ENCODE measurements at regions not wholly inside any gene's neighbourhood (a gene's known extent, or its start where the extent isn't known, plus 50 kb on each side); places are given as distances from the start of the nearest gene placed in this dataset.
A peak's percentile ranks its signal among the peaks of the same experiment; 100 is the strongest.

GRCh38 chr20:43844778-43845614 lies 69.7 kb upstream of the TOX2 start:
- TF ChIP-seq MAFK (IDR thresholded peaks at IDR 0.05; ENCODE audit: low read depth, low read length), result no peak
- TF ChIP-seq POLR2A (IDR thresholded peaks at IDR 0.05; ENCODE audit: low read depth, low read length), result no peak
- TF ChIP-seq RCOR1 (IDR thresholded peaks at IDR 0.05; ENCODE audit: insufficient replicate concordance, low read length), result peak; percentile 75
- TF ChIP-seq MAZ (IDR thresholded peaks at IDR 0.05; ENCODE audit: borderline replicate concordance, low read depth, low read length), result peak; percentile 65; the same call in 1 of the 2 replicates
- peak; percentile 51 for TF ChIP-seq NFE2L2 (IDR thresholded peaks at IDR 0.05; ENCODE audit: low read depth, low read length)
- no peak for TF ChIP-seq USF2 (IDR thresholded peaks at IDR 0.05; ENCODE audit: low read depth, low read length)
- no peak for TF ChIP-seq MXI1 (IDR thresholded peaks at IDR 0.05; ENCODE audit: borderline replicate concordance, low read depth, low read length)
- peak; percentile 49 for TF ChIP-seq CTCF (conservative IDR thresholded peaks at IDR 0.05; ENCODE audit: low read depth, low read length)
- TF ChIP-seq CEBPB (IDR thresholded peaks at IDR 0.05; ENCODE audit: low read depth, low read length), result 0 out of 2 replicates have a peak, but pooled peaks have one; percentile 3
- TF ChIP-seq SMC3 (IDR thresholded peaks at IDR 0.05; ENCODE audit: low read depth, low read length), result peak; percentile 56
- peak; percentile 65 for TF ChIP-seq RAD21 (IDR thresholded peaks at IDR 0.05; ENCODE audit: low read length)
- peak; percentile 75 for TF ChIP-seq FOS (IDR thresholded peaks at IDR 0.05; ENCODE audit: low read depth, low read length)

More at GRCh38 chr20:43844778-43845614, 69.7 kb upstream of the TOX2 start:
- POLR2A ChIA-PET (ENCODE audit: unreplicated experiment), result no interaction called here
- Histone ChIP-seq H4K91ac (ENCODE audit: insufficient read depth, low read depth, low read length) (peak overlapping the region; percentile 87), H3K9ac (ENCODE audit: low read depth, low read length) (no peak overlapping the region), H3K27ac (ENCODE audit: insufficient read depth, low read length) (no peak overlapping the region; the same call in 1 of the 2 replicates), H3K23ac (ENCODE audit: low read depth, low read length) (peak overlapping the region; percentile 66; the same call in 1 of the 2 replicates), H2BK15ac (ENCODE audit: low read depth, low read length) (peak overlapping the region; percentile 93), H3K9me1 (ENCODE audit: insufficient read depth, low read length) (peaks cover 31% of the 10 kb centered on the region), H3K27me3 (ENCODE audit: control insufficient read depth, insufficient read depth, low read length) (no peaks in the 10 kb centered on the region), H2AK5ac (ENCODE audit: low read depth, low read length) (peak overlapping the region; percentile 78; the same call in 1 of the 2 replicates), H3K4me3 (ENCODE audit: insufficient read depth, low read depth, low read length) (no peak overlapping the region), H3K4me1 (ENCODE audit: control insufficient read depth, insufficient read depth, low read length) (peaks cover 20% of the 10 kb centered on the region), H3K36me3 (ENCODE audit: control insufficient read depth, insufficient read depth, low read length) (no peaks in the 10 kb centered on the region), H2BK120ac (ENCODE audit: low read depth, low read length) (peak overlapping the region; percentile 92), H3K9me3 (ENCODE audit: control insufficient read depth, insufficient read depth, low read length) (no peaks in the 10 kb centered on the region), H2BK5ac (ENCODE audit: low read depth, low read length, poor library complexity, severe bottlenecking) (peak overlapping the region; percentile 69), H2AK9ac (replicated peaks; ENCODE audit: low read depth, low read length, poor library complexity) (no peak overlapping the region), H4K8ac (ENCODE audit: low read depth in 2 of 2, low read length in 2 of 2) (peak overlapping the region; percentile 16 to 63), H3K4me2 (ENCODE audit: low read depth, low read length) (no peak overlapping the region), H2BK20ac (ENCODE audit: low read depth, low read length) (peak overlapping the region; percentile 95), H3K18ac (ENCODE audit: low read depth, low read length) (peak overlapping the region; percentile 3; the same call in 1 of the 2 replicates), H3K4ac (ENCODE audit: low read depth, low read length) (peak overlapping the region; percentile 91), H3K14ac (replicated peaks; ENCODE audit: low read depth, low read length) (peak overlapping the region; percentile 62), H2AFZ (replicated peaks; ENCODE audit: low read length, poor library complexity) (no peak overlapping the region), H4K5ac (ENCODE audit: low read depth, low read length) (no peak overlapping the region), H3K56ac (ENCODE audit: extremely low read depth, insufficient read depth, low read length) (0 out of 2 replicates have a peak overlapping the region, but pooled peaks have one; percentile 22), H4K20me1 (ENCODE audit: insufficient read depth, low read length) (no peaks in the 10 kb centered on the region), H3K79me1 (ENCODE audit: low read depth in 1 of 2, low read length in 2 of 2) (peaks cover 0 to 3% of the 10 kb centered on the region in 2 experiments; a peak in 1 of 4 replicates)
- dilution Hi-C loops (cut with HindIII; ENCODE audit: low sequenced_read_pairs, unreplicated experiment), result no loop called here
- BruUV-seq (replicated peaks), result no TSS peak
- ATAC-seq (ENCODE audit: low read depth) (peak; percentile 66), DNase-seq (peak; percentile 95)
- WGBS, 2 experiments (ENCODE audit: extremely low coverage in 2 of 2, insufficient read length in 1 of 2), result 44% methylated on average over 1 of the region's 6 CpGs; no CpG with 5 or more reads in 1 of the 2 experiments
- intact Hi-C loops (cut with micrococcal nuclease), result loop anchor here (1.0 kb wide), 1 partner anchor 235 kb away; no protein-coding TSS in a partner anchor
- CTCF ChIA-PET, result interaction anchor here (0.6 to 1.4 kb wide), 7 partner anchors 10 to 403 kb away, joined by 3 to 7 read pairs (median 5); no protein-coding TSS in a partner anchor
- in situ Hi-C loops (cut with MboI; ENCODE audit: low sequenced_read_pairs), result no loop called here
